Kidney (tissue), 13 donors: ENCODE measurements at regions not wholly inside any gene's neighbourhood (a gene's known extent, or its start where the extent isn't known, plus 50 kb on each side); places are given as distances from the start of the nearest gene placed in this dataset.

Experiments
- DNase-seq, 5 donors: peaks; one replicate each; pipeline ENCODE4 v3.0.0-alpha.2; 2013 to 2020
- FAIRE-seq: peaks from 2 replicates; lab custom pipeline; 2012; peaks lifted over from hg19 to GRCh38; lab: Jason Lieb, UNC
- H3K27ac ChIP-seq, 2 donors: one replicate each; pipeline ENCODE4 v1.7.0; 2013; ENCODE audit warnings: low read depth in 2 of 2, low read length in 2 of 2, inconsistent platforms in 1 of 2
- H3K27me3 ChIP-seq: one replicate; pipeline ENCODE4 v1.7.1; 2013; ENCODE audit warnings: low read length, inconsistent platforms; ENCODE audit not compliant: control insufficient read depth, insufficient read depth
- H3K36me3 ChIP-seq, 3 donors: one replicate each; pipeline versions ENCODE4 v1.7.0 to v1.7.1; 2013; ENCODE audit warnings: low read length in 3 of 3, control low read depth in 1 of 3, inconsistent platforms in 1 of 3; ENCODE audit not compliant: insufficient read depth in 3 of 3, control insufficient read depth in 2 of 3
- H3K4me1 ChIP-seq, 3 donors: one replicate each; pipeline versions ENCODE4 v1.7.0 to v1.7.1; 2013; ENCODE audit warnings: low read length in 3 of 3, inconsistent platforms in 1 of 3, low read depth in 1 of 3; ENCODE audit not compliant: control insufficient read depth in 2 of 3, insufficient read depth in 2 of 3
- H3K4me3 ChIP-seq, 3 donors: one replicate each; pipeline versions ENCODE4 v1.7.0 to v1.8.1; 2013; ENCODE audit warnings: low read length in 3 of 3, control low read depth in 1 of 3, inconsistent platforms in 1 of 3
- H3K9ac ChIP-seq, 3 donors: one replicate each; pipeline versions ENCODE4 v1.7.0 to v1.7.1; 2013; ENCODE audit warnings: low read length in 3 of 3, control low read depth in 1 of 3, inconsistent platforms in 1 of 3
- H3K9me3 ChIP-seq, 3 donors: one replicate each; pipeline versions ENCODE4 v1.7.0 to v1.7.1; 2013; ENCODE audit warnings: low read length in 3 of 3, control low read depth in 1 of 3, inconsistent platforms in 1 of 3; ENCODE audit not compliant: control insufficient read depth in 2 of 3, insufficient read depth in 1 of 3
- CTCF ChIP-seq: IDR thresholded peaks from 3 replicates; pipeline ENCODE4 v1.5.1; 2012; ENCODE audit warnings: mild to moderate bottlenecking, moderate library complexity, borderline replicate concordance; ENCODE audit not compliant: insufficient read depth; ENCODE audit errors: extremely low read depth
- intact Hi-C: fragments of 100-400 bp; cut with DNase I; formaldehyde crosslinking; loops from one replicate; pipeline ENCODE4 v1.11.1; 2022
- donor health status: control.
- donor health status: control.
- donor health status: control.
- donor health status: control.
- donor health status: control.
- donor health status: DM: yes; HTN: yes; CAD: no.
- donor health status: Normal renal cell carcinoma (clear cell type).

- Histone ChIP-seq H3K4me1 (no peaks in the 10 kb centered on the region), H3K36me3 (no peaks in the 10 kb centered on the region), H3K9me3 (peaks cover 0 to 8% (median 5%) of the 10 kb centered on the region in 3 donors), H3K9ac (no peak overlapping the region), H3K27ac (no peak overlapping the region), H3K27me3 (no peaks in the 10 kb centered on the region), H3K4me3 (no peak overlapping the region)
- intact Hi-C loops: no loop called here
- FAIRE-seq: no peak
- no peak for TF ChIP-seq CTCF
- DNase-seq: peak in 3 of 5 donors; percentile 4 to 35 (median 7)
Observed at GRCh38 chr14:101200008-101200649, 296.6 kb upstream of the RTL1 start.

GRCh38 chr14:101200650-101201516 is 297.4 kb upstream of the RTL1 start:
- intact Hi-C loops: no loop called here

GRCh38 chr14:101201535-101202151 is 298.1 kb upstream of the RTL1 start:
- FAIRE-seq (no peak), DNase-seq (peak in 2 of 5 donors; percentile 17 to 38)
- intact Hi-C loops: no loop called here

More at GRCh38 chr14:101200650-101201516, 297.4 kb upstream of the RTL1 start:
- Histone ChIP-seq H3K4me1 (no peaks in the 10 kb centered on the region), H3K27ac (no peak overlapping the region), H3K9me3 (peaks cover 0 to 8% (median 5%) of the 10 kb centered on the region in 3 donors), H3K27me3 (no peaks in the 10 kb centered on the region), H3K9ac (no peak overlapping the region), H3K4me3 (no peak overlapping the region), H3K36me3 (no peaks in the 10 kb centered on the region)
- FAIRE-seq (no peak), DNase-seq (peak in 2 of 5 donors; percentile 18 to 54)
- no peak for TF ChIP-seq CTCF

More at GRCh38 chr14:101201535-101202151, 298.1 kb upstream of the RTL1 start:
- Histone ChIP-seq H3K9ac (no peak overlapping the region), H3K4me3 (no peak overlapping the region), H3K36me3 (no peaks in the 10 kb centered on the region), H3K4me1 (no peaks in the 10 kb centered on the region), H3K9me3 (peaks cover 0 to 8% (median 5%) of the 10 kb centered on the region in 3 donors), H3K27me3 (no peaks in the 10 kb centered on the region), H3K27ac (no peak overlapping the region)
- TF ChIP-seq CTCF: no peak
